Activated B cell treated with CpG ODN at 0.5 μM for 24 hours (primary cell): ENCODE measurements at regions not wholly inside any gene's neighbourhood (a gene's known extent, or its start where the extent isn't known, plus 50 kb on each side); places are given as distances from the start of the nearest gene placed in this dataset.

Source experiments
- ATAC-seq: fragments of 200-7000 bp; cut with Tn5 transposase; one replicate; pipeline ENCODE4 v1.10.0; 2021; ENCODE audit warnings: low read depth, mild to moderate bottlenecking, moderate library complexity
- CTCF ChIA-PET: fragments of 350-600 bp; sonication (Branson Sonifier 250); formaldehyde crosslinking; loops from one replicate; lab custom pipeline; 2021; ENCODE audit warnings: antibody characterized with exemption; lab: Charles Lee
- POLR2A ChIA-PET: fragments of 350-600 bp; sonication (Branson Sonifier 250); formaldehyde crosslinking; loops from one replicate; lab custom pipeline; 2021; ENCODE audit warnings: antibody characterized with exemption; lab: Charles Lee
- DNase-seq: peaks from one replicate; pipeline ENCODE4 v3.0.0; 2022
- H3K27ac Mint-ChIP-seq: one replicate; pipeline ENCODE4 v1.8.0; 2020; ENCODE audit warnings: mixed read lengths
- H3K27me3 Mint-ChIP-seq: one replicate; pipeline ENCODE4 v1.8.0; 2021; ENCODE audit warnings: mixed read lengths
- H3K36me3 Mint-ChIP-seq: one replicate; pipeline ENCODE4 v1.8.0; 2021; ENCODE audit warnings: low read depth, mixed read lengths
- H3K4me1 Mint-ChIP-seq: one replicate; pipeline ENCODE4 v1.8.0; 2021; ENCODE audit warnings: mixed read lengths
- H3K4me3 Mint-ChIP-seq: one replicate; pipeline ENCODE4 v1.8.0; 2020; ENCODE audit warnings: mild to moderate bottlenecking, mixed read lengths
- H3K9me3 Mint-ChIP-seq: one replicate; pipeline ENCODE4 v1.8.0; 2020; ENCODE audit warnings: mixed read lengths
- CTCF ChIP-seq: fragments of 200-600 bp; IDR thresholded peaks from one replicate; pipeline ENCODE4 v1.8.0; 2022; ENCODE audit warnings: antibody characterized with exemption, mild to moderate bottlenecking
- intact Hi-C: fragments of 100-400 bp; cut with micrococcal nuclease; formaldehyde crosslinking; loops from one replicate; pipeline ENCODE4 v1.15.1; 2024

- ChIA-PET CTCF (no interaction called here), POLR2A (no interaction called here)
- H3K4me3 Mint-ChIP-seq: no peak overlapping the region
- no peak for ATAC-seq
- H3K27ac Mint-ChIP-seq: no peak overlapping the region
- intact Hi-C loops: no loop called here
- peaks cover 2% of the 10 kb centered on the region for H3K9me3 Mint-ChIP-seq
- TF ChIP-seq CTCF: no peak
- H3K36me3 Mint-ChIP-seq: no peaks in the 10 kb centered on the region
- H3K27me3 Mint-ChIP-seq: peaks cover 6% of the 10 kb centered on the region
- DNase-seq: no peak
- H3K4me1 Mint-ChIP-seq: no peaks in the 10 kb centered on the region
Observed at GRCh38 chr6:165876588-165876987, 213.5 kb upstream of the PDE10A start.

GRCh38 chr6:165875946-165876345 is 212.9 kb upstream of the PDE10A start:
- ChIA-PET POLR2A (no interaction called here), CTCF (no interaction called here)
- no peak for DNase-seq
- intact Hi-C loops: no loop called here
- no peaks in the 10 kb centered on the region for H3K4me1 Mint-ChIP-seq
- H3K27me3 Mint-ChIP-seq: peaks cover 6% of the 10 kb centered on the region
- peaks cover 2% of the 10 kb centered on the region for H3K9me3 Mint-ChIP-seq
- no peak overlapping the region for H3K27ac Mint-ChIP-seq
- H3K36me3 Mint-ChIP-seq: no peaks in the 10 kb centered on the region
- no peak for ATAC-seq
- TF ChIP-seq CTCF: no peak
- H3K4me3 Mint-ChIP-seq: no peak overlapping the region

GRCh38 chr6:165873976-165874375 is 210.9 kb upstream of the PDE10A start:
- Mint-ChIP-seq H3K4me3 (no peak overlapping the region), H3K4me1 (no peaks in the 10 kb centered on the region), H3K27ac (no peak overlapping the region), H3K27me3 (peaks cover 10% of the 10 kb centered on the region), H3K9me3 (peaks cover 10% of the 10 kb centered on the region), H3K36me3 (no peaks in the 10 kb centered on the region)
- ChIA-PET CTCF (interaction anchor here (0.6 kb wide), 1 partner anchor 195 kb away, joined by 3 read pairs; no protein-coding TSS in a partner anchor), POLR2A (no interaction called here)
- intact Hi-C loops: no loop called here
- TF ChIP-seq CTCF: no peak
- DNase-seq (no peak), ATAC-seq (no peak)

GRCh38 chr6:165872811-165873210 is 209.8 kb upstream of the PDE10A start:
- ChIA-PET POLR2A (no interaction called here), CTCF (no interaction called here)
- Mint-ChIP-seq H3K9me3 (peaks cover 13% of the 10 kb centered on the region), H3K4me1 (no peaks in the 10 kb centered on the region), H3K27ac (no peak overlapping the region), H3K36me3 (no peaks in the 10 kb centered on the region), H3K27me3 (peaks cover 10% of the 10 kb centered on the region), H3K4me3 (no peak overlapping the region)
- ATAC-seq (no peak), DNase-seq (no peak)
- intact Hi-C loops: no loop called here
- TF ChIP-seq CTCF: no peak

DNA sequence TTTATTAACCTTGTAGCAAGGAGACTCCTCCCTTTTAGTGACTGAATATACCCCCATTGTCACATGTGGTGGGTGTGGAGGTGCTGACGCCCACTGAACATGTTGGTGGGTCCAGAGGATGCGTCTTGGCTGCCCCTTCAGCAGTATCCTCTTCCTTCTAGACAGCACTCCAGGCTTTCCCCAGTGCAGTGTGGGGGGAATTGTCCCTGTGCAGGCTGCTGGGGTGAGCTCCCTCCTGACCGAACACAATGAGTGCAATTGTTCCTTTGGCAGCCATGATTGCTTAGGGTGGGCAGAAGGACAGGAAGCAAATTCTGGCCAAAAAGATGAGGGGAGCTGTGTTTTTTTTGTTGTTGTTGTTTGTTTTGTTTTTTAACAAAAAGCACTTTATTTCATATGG is 209.3 kb upstream of the PDE10A start:
- intact Hi-C loops: no loop called here
- POLR2A ChIA-PET: no interaction called here
- no peaks in the 10 kb centered on the region for H3K4me1 Mint-ChIP-seq

More for the DNA sequence above, 209.3 kb upstream of the PDE10A start:
- H3K27me3 Mint-ChIP-seq: peaks cover 10% of the 10 kb centered on the region
- no peak for DNase-seq
- no peak for ATAC-seq
- CTCF ChIA-PET: no interaction called here
- no peak overlapping the region for H3K27ac Mint-ChIP-seq
- H3K36me3 Mint-ChIP-seq: no peaks in the 10 kb centered on the region
- TF ChIP-seq CTCF: no peak
- no peak overlapping the region for H3K4me3 Mint-ChIP-seq
- H3K9me3 Mint-ChIP-seq: peaks cover 13% of the 10 kb centered on the region
